ENCODE measurements at regions not wholly inside any gene's neighbourhood (a gene's known extent, or its start where the extent isn't known, plus 50 kb on each side); places are given as distances from the start of the nearest gene placed in this dataset.
"Not testable (repeated sequence)": the region's sequence is repeated elsewhere in the genome, so short reads cannot be mapped to it uniquely, and the experiment has no call there.

GRCh38 chr22:44576311-44577260 is 78.6 kb upstream of the RTL6 start:
- no peak for DNase-seq (ENCODE audit: low read depth in 3 of 3)

GRCh38 chr22:44575381-44576268 is 77.6 kb upstream of the RTL6 start:
- no peak for DNase-seq (ENCODE audit: low read depth in 3 of 3)

- no peak for DNase-seq (ENCODE audit: low read depth in 3 of 3)
These were observed 76.8 kb upstream of the RTL6 start for GRCh38 chr22:44574640-44575380.

GRCh38 chr22:44574057-44574639 is 76.1 kb upstream of the RTL6 start:
- no peak for DNase-seq (ENCODE audit: low read depth in 3 of 3)

GRCh38 chr22:44573451-44573850 is 75.4 kb upstream of the RTL6 start:
- no peak for DNase-seq (ENCODE audit: low read depth in 3 of 3)

GRCh38 chr22:44572414-44573207 is 74.6 kb upstream of the RTL6 start:
- no peak for DNase-seq (ENCODE audit: low read depth in 3 of 3)

- no peak for DNase-seq (ENCODE audit: low read depth in 3 of 3)
These were observed 73.8 kb upstream of the RTL6 start for GRCh38 chr22:44571566-44572413.

DNA sequence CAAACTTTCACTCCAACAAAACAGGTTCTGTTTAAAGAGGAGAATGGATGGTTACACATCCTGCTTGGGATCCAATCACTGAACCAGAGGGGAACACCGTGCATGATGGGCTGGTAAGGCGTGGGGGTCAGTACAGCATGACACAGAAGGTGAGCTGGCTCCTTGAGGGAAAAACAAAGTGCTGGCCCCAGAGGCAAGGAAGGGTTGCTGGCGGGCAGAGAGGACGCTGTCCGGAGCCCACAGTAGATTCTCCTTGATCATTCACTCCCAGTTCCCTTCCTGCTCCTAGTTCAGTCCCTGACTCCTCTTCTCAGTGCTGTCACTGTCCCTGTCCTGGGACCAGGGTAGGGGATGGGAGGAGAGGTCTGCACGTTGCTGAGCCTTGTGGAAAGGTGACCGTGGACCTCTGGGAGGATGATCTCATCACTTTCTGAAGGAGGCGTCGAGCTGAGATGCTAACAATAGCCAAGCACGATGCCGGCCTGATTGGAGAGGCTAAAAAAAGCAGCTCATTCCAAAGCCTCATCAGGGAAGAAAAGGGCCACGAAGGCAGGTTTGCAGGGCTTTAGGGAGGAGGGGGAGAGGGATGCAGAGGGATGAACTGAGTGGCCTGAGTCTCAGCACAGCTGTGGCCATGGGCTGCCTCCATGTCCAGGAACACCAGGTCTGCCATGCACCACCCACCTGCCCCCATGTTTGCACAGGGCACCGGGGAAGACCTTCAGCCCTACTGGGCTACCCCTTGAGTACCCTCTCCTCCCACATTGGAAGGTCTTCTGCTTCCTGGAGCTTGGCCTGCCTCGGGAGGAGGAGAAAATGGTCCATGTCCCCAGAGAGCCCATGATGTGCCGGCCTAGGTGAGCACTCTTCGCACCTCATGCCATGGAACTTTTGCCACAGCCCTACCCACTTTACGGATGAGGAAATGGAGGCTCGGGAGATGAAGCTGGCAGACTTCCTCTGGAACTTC is 72.7 kb upstream of the RTL6 start:
- DNase-seq (ENCODE audit: low read depth in 3 of 3): no peak

DNA sequence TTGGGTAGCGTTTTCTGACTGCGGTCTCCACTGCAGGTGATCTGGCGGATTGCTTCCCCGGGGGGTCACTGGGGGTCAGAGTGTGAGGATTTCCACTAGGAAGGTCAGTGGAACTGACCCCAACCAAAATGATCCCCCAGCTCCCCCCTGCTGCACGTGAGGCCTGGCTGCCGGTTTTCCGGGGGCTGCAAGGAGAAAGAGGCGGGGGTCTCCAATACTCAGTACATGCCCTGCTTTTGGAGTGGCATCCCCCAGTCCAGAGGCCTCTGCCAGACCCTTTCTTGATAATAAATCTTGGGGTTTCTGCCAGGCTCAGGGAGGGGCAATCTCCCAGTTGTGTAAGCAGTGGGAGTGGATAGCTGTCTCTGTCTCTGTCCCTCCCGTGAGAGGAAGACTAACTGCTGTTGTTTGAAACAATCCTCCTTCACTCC is 71.5 kb upstream of the RTL6 start:
- DNase-seq (ENCODE audit: low read depth in 3 of 3): no peak

GRCh38 chr22:44567846-44568493 is 69.9 kb upstream of the RTL6 start:
- peak in 2 of 3 experiments; percentile 15 to 45 for DNase-seq (ENCODE audit: low read depth in 3 of 3)

GRCh38 chr22:44567378-44567841 is 69.4 kb upstream of the RTL6 start:
- not testable (repeated sequence) for DNase-seq (ENCODE audit: low read depth in 3 of 3)

- DNase-seq (ENCODE audit: low read depth in 3 of 3): no peak
These were observed 68.9 kb upstream of the RTL6 start for GRCh38 chr22:44566911-44567310.

DNA sequence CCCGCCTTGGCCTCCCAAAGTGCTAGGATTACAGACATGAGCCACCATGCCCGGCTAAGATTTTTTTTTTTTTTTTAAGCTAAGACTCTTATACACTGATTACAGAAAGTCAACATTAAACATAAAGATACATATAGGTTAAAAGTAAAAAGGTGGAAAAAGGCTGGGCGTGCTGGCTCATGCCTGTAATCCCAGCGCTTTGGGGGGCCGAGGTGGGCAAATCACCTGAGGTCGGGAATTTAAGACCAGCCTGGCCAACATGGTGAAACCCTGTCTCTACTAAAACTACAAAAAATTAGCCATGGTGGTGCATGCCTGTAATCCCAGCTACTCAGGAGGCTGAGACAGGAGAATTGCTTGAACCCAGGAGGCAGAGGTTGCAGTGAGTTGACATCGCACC is 64.6 kb upstream of the RTL6 start:
- not testable (repeated sequence) for DNase-seq (ENCODE audit: low read depth in 3 of 3)

DNA sequence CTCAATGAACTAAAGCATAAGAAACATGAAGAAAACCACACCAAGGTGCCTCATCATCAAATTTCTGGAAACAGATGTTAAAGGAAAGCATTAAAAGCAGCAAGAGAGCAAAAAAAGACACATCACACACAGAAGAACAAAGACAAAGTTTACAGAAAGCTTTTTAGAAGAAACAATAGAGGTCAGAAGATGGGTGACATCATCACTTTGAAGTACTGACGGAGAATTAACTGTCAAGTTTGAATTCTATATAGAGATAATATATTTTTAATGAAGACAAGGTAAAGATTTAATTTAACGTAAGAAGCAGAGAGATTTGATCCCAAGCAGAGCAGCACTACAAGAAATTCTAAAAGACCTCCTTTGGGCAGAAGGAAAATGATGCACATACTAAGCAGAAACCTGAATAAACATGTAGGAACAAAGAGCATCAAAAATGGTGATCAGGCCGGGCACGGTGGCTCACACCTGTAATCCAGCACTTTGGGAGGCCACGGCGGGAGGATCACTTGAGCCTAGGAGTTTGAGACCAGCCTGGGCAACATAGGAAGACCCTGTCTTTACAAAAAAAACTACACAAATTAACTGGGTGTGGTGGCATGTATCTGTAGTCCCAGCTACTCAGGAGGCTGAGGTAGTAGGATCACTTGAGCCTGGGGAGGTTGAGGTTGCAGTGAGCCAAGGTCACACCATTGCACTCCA is 63.3 kb upstream of the RTL6 start:
- no peak for DNase-seq (ENCODE audit: low read depth in 3 of 3)

- not testable (repeated sequence) for DNase-seq (ENCODE audit: low read depth in 3 of 3)
These were observed 60.6 kb upstream of the RTL6 start for GRCh38 chr22:44558671-44559070.

DNA sequence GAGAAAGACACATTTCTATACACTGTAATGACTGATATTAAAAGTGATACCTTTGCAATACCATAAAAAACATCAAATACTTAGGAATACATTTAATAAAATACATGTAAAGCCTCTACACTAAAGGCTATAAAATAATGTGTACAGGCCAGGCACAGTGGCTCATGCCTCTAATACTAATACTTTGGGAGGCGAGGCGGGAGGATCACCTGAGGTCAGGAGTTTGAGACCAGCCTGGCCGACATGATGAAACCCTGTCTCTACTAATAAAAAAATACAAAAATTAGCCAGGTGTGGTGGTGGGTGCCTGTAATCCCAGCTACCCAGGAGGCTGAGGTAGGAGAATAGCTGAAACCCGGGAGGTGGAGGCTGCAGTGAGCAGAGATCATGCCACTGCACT is 59.8 kb upstream of the RTL6 start:
- DNase-seq (ENCODE audit: low read depth in 3 of 3): not testable (repeated sequence)
